ENCODE measurements at regions not wholly inside any gene's neighbourhood (a gene's known extent, or its start where the extent isn't known, plus 50 kb on each side); places are given as distances from the start of the nearest gene placed in this dataset.

DNA sequence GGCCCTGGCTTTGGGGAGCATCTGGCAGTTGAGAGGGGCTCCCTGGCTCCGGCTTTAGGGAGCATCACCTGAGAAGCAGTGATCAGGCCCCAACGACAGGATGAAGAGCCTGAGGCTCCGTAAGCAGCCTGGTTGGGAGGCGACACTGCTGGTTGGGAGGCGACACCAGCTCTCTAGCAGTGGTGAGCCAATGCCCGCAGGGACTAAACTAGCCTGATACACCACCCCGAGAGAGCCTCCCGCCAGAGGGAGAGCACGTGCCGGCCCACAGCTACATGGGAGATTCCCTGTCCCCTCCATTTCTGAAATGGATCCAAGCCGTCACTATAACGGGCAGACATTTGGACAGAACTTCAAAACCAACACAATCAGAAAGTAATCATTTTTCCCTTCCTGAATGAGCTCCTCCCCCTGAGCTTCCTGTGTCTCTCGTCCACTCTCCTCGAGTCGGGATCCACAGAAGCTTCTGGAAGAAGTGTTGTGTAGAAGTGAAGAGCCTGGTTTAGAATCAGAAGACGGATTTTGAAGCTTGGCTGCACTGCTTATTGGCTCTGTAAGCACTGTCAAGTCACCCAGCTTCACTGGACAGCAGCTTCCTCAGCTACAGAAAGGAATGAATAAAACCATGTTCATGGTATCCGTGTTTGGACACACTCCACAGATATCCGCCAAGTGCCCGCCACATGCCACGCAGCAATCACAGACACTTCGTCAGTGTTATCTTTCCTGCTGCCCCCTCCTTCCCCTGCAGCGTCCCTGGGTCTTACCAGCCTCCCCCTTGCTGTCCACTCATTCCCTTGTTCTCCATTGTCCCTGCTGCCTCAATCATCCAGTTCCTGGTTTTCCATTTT lies 199.6 kb downstream of the TTLL2 start:
- DNase-seq: no peak
- Mint-ChIP-seq H3K27ac (no peak overlapping the region), H3K36me3 (ENCODE audit: low read depth) (no peaks in the 10 kb centered on the region), H3K27me3 (peaks cover 5% of the 10 kb centered on the region), H3K4me3 (no peak overlapping the region), H3K9me3 (no peaks in the 10 kb centered on the region), H3K4me1 (no peaks in the 10 kb centered on the region)
- ChIA-PET POLR2A (no interaction called here), CTCF (no interaction called here)

DNA sequence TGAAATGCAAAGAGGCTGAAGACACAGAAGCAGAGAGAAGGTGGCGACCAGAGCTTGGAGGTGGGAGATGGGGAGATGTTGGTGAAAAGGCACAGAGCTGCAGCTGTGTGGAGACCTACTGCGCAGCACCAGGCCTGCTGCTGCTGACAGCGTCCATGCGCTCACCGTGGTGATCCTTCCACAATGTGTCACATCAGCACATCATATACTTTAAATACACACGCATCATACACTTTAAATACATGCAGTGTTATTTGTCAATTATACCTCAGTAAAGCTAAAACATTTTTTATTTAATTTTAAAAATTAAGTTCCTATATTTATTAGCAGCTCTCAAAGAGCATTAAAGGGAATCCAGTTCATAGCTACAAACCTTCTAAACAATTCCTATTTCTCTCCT lies 200.9 kb downstream of the TTLL2 start:
- Mint-ChIP-seq H3K36me3 (ENCODE audit: low read depth) (no peaks in the 10 kb centered on the region), H3K27me3 (peaks cover 6% of the 10 kb centered on the region), H3K4me1 (no peaks in the 10 kb centered on the region), H3K9me3 (no peaks in the 10 kb centered on the region), H3K27ac (no peak overlapping the region), H3K4me3 (no peak overlapping the region)
- no peak for DNase-seq
- ChIA-PET POLR2A (interaction anchor here (1.5 kb wide), 1 partner anchor 11 kb away, joined by 3 read pairs; no protein-coding TSS in a partner anchor), CTCF (no interaction called here)

DNA sequence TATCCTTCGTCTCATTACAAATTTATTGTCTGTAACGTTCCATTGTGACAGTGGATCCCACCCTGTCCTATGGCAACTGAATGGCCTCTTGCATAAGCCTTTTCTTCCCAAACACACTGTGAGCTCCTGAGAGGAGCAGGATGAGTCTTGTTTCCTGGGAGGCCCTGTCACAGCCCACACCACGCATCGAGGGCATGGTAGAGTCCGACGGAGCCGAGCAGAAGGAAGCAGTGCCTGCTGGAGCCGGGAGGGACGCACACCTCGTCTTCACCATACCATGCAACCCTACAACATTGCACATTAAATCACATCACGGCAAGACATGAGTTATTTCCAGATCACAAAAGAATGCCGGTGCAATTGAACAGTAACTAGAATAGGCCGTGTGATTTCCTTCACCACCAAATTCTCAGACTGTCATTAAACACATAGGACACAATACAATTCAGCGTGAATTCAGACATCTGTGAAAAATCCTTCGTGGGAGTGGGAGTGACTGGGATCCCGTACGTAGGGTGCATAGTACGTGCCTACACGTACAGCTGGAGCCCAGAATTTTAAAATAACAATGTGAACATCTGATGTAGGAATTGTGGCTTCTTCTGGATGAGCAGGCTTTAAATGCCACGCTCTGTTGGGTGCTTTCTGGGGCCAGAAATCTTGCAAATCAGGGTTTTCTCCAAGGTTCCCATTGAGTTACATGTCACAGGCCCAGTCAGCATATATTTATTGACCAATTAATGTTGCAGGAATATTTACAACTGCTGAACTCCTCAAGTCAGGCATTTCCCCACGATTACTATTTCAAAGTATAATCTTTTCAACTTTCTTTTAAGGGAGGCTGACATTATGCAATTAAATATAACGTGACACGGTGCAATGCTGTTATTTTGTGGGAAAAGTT lies 201.8 kb downstream of the TTLL2 start:
- CTCF ChIA-PET: no interaction called here
- Mint-ChIP-seq H3K4me1 (no peaks in the 10 kb centered on the region), H3K27me3 (peaks cover 6% of the 10 kb centered on the region), H3K9me3 (no peaks in the 10 kb centered on the region), H3K27ac (no peak overlapping the region), H3K4me3 (no peak overlapping the region), H3K36me3 (ENCODE audit: low read depth) (no peaks in the 10 kb centered on the region)
- DNase-seq: no peak
- POLR2A ChIA-PET: interaction anchor here (1.5 kb wide), 1 partner anchor 12 kb away, joined by 3 read pairs; no protein-coding TSS in a partner anchor

GRCh38 chr6:167528239-167528638 lies 203.4 kb downstream of the TTLL2 start:
- no peaks in the 10 kb centered on the region for H3K4me1 Mint-ChIP-seq
- H3K27me3 Mint-ChIP-seq: peaks cover 6% of the 10 kb centered on the region
- no peak overlapping the region for H3K4me3 Mint-ChIP-seq
- no peak for DNase-seq
- no peaks in the 10 kb centered on the region for H3K36me3 Mint-ChIP-seq (ENCODE audit: low read depth)
- ChIA-PET CTCF (no interaction called here), POLR2A (no interaction called here)
- no peaks in the 10 kb centered on the region for H3K9me3 Mint-ChIP-seq
- no peak overlapping the region for H3K27ac Mint-ChIP-seq

DNA sequence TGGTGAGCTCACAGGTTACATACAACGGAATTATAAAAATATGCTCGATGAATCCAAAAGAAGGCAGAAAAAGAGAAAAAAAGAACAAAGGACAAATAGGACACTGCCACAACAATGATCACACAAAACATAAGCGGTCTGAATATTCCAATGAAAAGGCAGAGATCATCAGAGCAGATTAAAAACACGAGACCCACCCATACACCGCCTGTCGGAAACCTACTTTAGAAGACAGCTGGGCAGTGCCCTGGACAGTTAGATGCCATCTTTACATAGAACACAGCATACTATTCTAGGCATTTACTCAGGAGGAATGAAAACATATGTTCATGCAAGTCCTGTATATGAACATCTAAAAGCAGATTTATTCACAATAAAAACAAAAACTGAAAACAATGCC lies 204.1 kb downstream of the TTLL2 start:
- Mint-ChIP-seq H3K9me3 (no peaks in the 10 kb centered on the region), H3K4me3 (no peak overlapping the region), H3K36me3 (ENCODE audit: low read depth) (no peaks in the 10 kb centered on the region), H3K4me1 (no peaks in the 10 kb centered on the region), H3K27me3 (peaks cover 6% of the 10 kb centered on the region), H3K27ac (no peak overlapping the region)
- no peak for DNase-seq
- ChIA-PET CTCF (no interaction called here), POLR2A (no interaction called here)

- H3K27me3 Mint-ChIP-seq: peaks cover 6% of the 10 kb centered on the region
- ChIA-PET POLR2A (no interaction called here), CTCF (no interaction called here)
- no peaks in the 10 kb centered on the region for H3K4me1 Mint-ChIP-seq
- H3K4me3 Mint-ChIP-seq: no peak overlapping the region
- H3K9me3 Mint-ChIP-seq: no peaks in the 10 kb centered on the region
- H3K27ac Mint-ChIP-seq: no peak overlapping the region
- no peak for DNase-seq
- H3K36me3 Mint-ChIP-seq (ENCODE audit: low read depth): no peaks in the 10 kb centered on the region
These were observed 204.8 kb downstream of the TTLL2 start for GRCh38 chr6:167529444-167530335.

- CTCF ChIA-PET: no interaction called here
- no peak overlapping the region for H3K27ac Mint-ChIP-seq
- H3K4me1 Mint-ChIP-seq: no peaks in the 10 kb centered on the region
- DNase-seq: no peak
- no peak overlapping the region for H3K4me3 Mint-ChIP-seq
- POLR2A ChIA-PET: no interaction called here
- H3K27me3 Mint-ChIP-seq: peaks cover 6% of the 10 kb centered on the region
- H3K36me3 Mint-ChIP-seq (ENCODE audit: low read depth): no peaks in the 10 kb centered on the region
- peaks cover 2% of the 10 kb centered on the region for H3K9me3 Mint-ChIP-seq
These were observed 206.1 kb downstream of the TTLL2 start for GRCh38 chr6:167530951-167531350.

GRCh38 chr6:167532410-167533288 lies 207.8 kb downstream of the TTLL2 start:
- Mint-ChIP-seq H3K9me3 (peaks cover 2% of the 10 kb centered on the region), H3K36me3 (ENCODE audit: low read depth) (no peaks in the 10 kb centered on the region), H3K4me1 (no peaks in the 10 kb centered on the region), H3K27ac (no peak overlapping the region), H3K4me3 (no peak overlapping the region), H3K27me3 (peaks cover 8% of the 10 kb centered on the region)
- ChIA-PET CTCF (interaction anchor here (0.6 kb wide), 1 partner anchor 246 kb away, joined by 3 read pairs; no protein-coding TSS in a partner anchor), POLR2A (no interaction called here)
- no peak for DNase-seq

DNA sequence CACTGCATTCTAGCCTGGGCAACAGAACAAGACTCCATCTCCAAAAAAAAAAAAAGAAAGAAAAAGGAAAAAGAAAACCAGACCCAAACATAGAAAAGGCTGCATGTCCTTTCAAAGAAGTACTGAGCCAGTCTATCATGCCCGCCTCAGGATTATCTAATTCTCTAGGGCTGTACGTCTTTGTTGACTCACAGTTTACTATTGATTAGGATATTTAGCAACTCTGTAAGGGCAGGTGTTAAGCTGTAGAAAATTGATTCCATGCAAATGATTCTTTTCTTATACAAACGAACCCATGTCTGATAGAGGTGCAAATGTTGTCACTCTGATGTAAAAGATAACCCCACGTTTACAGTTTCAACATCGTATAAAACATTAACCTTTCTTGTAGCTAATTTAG lies 209.0 kb downstream of the TTLL2 start:
- H3K27me3 Mint-ChIP-seq: peaks cover 6% of the 10 kb centered on the region
- DNase-seq: no peak
- H3K36me3 Mint-ChIP-seq (ENCODE audit: low read depth): no peaks in the 10 kb centered on the region
- peaks cover 2% of the 10 kb centered on the region for H3K9me3 Mint-ChIP-seq
- H3K4me3 Mint-ChIP-seq: no peak overlapping the region
- CTCF ChIA-PET: no interaction called here
- H3K27ac Mint-ChIP-seq: no peak overlapping the region
- H3K4me1 Mint-ChIP-seq: no peaks in the 10 kb centered on the region
- POLR2A ChIA-PET: no interaction called here

DNA sequence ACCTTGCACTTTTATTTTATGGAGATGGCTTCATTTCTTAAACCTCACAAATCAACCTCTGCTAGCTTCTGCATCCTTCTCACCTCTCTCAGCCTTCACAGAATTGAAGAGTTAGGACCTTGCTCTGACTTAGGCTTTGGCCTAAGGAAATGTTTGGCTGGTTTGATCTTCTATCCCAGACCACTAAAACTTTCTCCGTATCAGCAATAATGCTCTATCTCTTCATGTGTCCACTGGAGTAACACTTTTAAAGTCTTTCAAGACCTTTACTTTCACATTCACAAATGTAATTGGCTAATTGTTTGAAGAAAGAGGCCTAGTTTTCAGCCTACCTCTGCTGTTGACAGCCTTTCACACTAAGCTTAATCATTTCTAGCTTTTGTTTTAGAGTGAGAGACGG lies 212.9 kb downstream of the TTLL2 start:
- Mint-ChIP-seq H3K27me3 (peaks cover 2% of the 10 kb centered on the region), H3K27ac (no peak overlapping the region), H3K4me3 (no peak overlapping the region), H3K9me3 (peaks cover 2% of the 10 kb centered on the region), H3K4me1 (no peaks in the 10 kb centered on the region), H3K36me3 (ENCODE audit: low read depth) (no peaks in the 10 kb centered on the region)
- ChIA-PET POLR2A (no interaction called here), CTCF (no interaction called here)
- no peak for DNase-seq

DNA sequence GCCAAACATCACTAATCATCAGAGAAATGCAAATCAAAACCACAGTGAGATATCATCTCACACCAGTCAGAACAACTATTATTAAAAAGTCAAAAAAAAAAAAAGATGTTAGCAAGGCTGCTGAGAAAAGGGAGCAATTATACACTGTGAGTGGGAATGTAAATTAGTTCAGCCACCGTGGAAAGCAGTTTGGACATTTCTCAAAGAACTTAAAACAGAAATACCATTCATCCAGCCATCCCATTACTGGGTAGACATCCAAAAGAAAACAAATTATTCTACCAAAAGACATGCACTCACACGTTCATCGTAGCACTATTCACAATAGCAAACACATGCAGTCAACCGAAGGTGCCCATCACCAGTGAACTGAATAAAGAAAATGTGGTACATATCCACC lies 213.9 kb downstream of the TTLL2 start:
- DNase-seq: no peak
- CTCF ChIA-PET: no interaction called here
- Mint-ChIP-seq H3K9me3 (peaks cover 2% of the 10 kb centered on the region), H3K27ac (no peak overlapping the region), H3K4me1 (no peaks in the 10 kb centered on the region), H3K4me3 (no peak overlapping the region), H3K27me3 (peaks cover 2% of the 10 kb centered on the region), H3K36me3 (ENCODE audit: low read depth) (no peaks in the 10 kb centered on the region)
- POLR2A ChIA-PET: no interaction called here

DNA sequence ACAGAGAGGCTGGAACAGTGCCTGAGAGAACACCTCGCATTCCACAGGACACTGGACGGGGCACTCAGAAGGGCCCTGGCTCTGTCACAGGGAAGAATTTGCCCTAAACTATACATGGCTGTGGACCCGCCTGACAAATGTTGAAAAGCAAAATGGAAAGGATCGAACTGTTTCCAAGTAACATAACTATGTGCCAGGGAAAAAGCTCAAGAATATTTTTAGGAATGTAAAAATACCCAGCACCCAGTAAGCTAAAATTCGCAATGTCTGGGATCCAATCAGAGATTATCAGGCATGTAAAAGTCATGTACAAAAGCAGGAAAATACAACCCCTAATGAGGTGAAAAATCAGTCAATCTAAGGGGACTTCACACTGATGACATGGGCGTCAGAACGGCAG lies 215.9 kb downstream of the TTLL2 start:
- DNase-seq: no peak
- Mint-ChIP-seq H3K36me3 (ENCODE audit: low read depth) (no peaks in the 10 kb centered on the region), H3K27ac (no peak overlapping the region), H3K4me3 (no peak overlapping the region), H3K27me3 (peaks cover 2% of the 10 kb centered on the region), H3K9me3 (peaks cover 1% of the 10 kb centered on the region), H3K4me1 (no peaks in the 10 kb centered on the region)
- ChIA-PET CTCF (no interaction called here), POLR2A (no interaction called here)
